GM19023 (cell line): ENCODE measurements at regions not wholly inside any gene's neighbourhood (a gene's known extent, or its start where the extent isn't known, plus 50 kb on each side); places are given as distances from the start of the nearest gene placed in this dataset.
A peak's percentile ranks its signal among the peaks of the same experiment; 100 is the strongest.
"Not testable (repeated sequence)": the region's sequence is repeated elsewhere in the genome, so short reads cannot be mapped to it uniquely, and the experiment has no call there.

Experiments used
- ATAC-seq: cut with Tn5 transposase; IDR thresholded peaks from one replicate; pipeline ENCODE4 v1.9.1; 2021; ENCODE audit warnings: mild to moderate bottlenecking, moderate library complexity; ENCODE audit not compliant: unreplicated experiment

GRCh38 chr9:63912451-63912850 lies 1372.6 kb downstream of the FOXD4L5 start:
- not testable (repeated sequence) for ATAC-seq

GRCh38 chr9:63909076-63909475 lies 1375.9 kb downstream of the FOXD4L5 start:
- ATAC-seq: not testable (repeated sequence)

- ATAC-seq: not testable (repeated sequence)
Measured at GRCh38 chr9:63899637-63900190, 1385.3 kb downstream of the FOXD4L5 start.

- ATAC-seq: not testable (repeated sequence)
Measured at GRCh38 chr9:63881386-63881785, 1403.6 kb downstream of the FOXD4L5 start.

- ATAC-seq: not testable (repeated sequence)
Measured at GRCh38 chr9:63876380-63876779, 1408.6 kb downstream of the FOXD4L5 start.

GRCh38 chr9:63859475-63860215 lies 1425.4 kb downstream of the FOXD4L5 start:
- no peak for ATAC-seq

- not testable (repeated sequence) for ATAC-seq
Measured at GRCh38 chr9:63859090-63859474, 1425.9 kb downstream of the FOXD4L5 start.

GRCh38 chr9:63853140-63853751 lies 1431.8 kb downstream of the FOXD4L5 start:
- ATAC-seq: not testable (repeated sequence)

- ATAC-seq: not testable (repeated sequence)
Measured at GRCh38 chr9:63824804-63825203, 1460.2 kb downstream of the FOXD4L5 start.

- not testable (repeated sequence) for ATAC-seq
Measured at GRCh38 chr9:63823375-63824201, 1461.4 kb downstream of the FOXD4L5 start.

- ATAC-seq: not testable (repeated sequence)
Measured at GRCh38 chr9:63822615-63823374, 1462.2 kb downstream of the FOXD4L5 start.

GRCh38 chr9:63821293-63821692 lies 1463.7 kb downstream of the FOXD4L5 start:
- ATAC-seq: not testable (repeated sequence)

GRCh38 chr9:63820882-63821281 lies 1464.1 kb downstream of the FOXD4L5 start:
- not testable (repeated sequence) for ATAC-seq

- not testable (repeated sequence) for ATAC-seq
Measured at GRCh38 chr9:63820383-63820782, 1464.6 kb downstream of the FOXD4L5 start.

- ATAC-seq: peak; percentile 66
Measured at GRCh38 chr9:63817622-63818518, 1467.1 kb downstream of the FOXD4L5 start.

GRCh38 chr9:63816751-63817621 lies 1468.0 kb downstream of the FOXD4L5 start:
- ATAC-seq: peak; percentile 60

GRCh38 chr9:63814970-63815669 lies 1469.9 kb downstream of the FOXD4L5 start:
- ATAC-seq: not testable (repeated sequence)
